ENCODE measurements at regions not wholly inside any gene's neighbourhood (a gene's known extent, or its start where the extent isn't known, plus 50 kb on each side); places are given as distances from the start of the nearest gene placed in this dataset.

- ATAC-seq = no peak
- DNase-seq (ENCODE audit: low spot score) = no peak
- Mint-ChIP-seq H3K27me3 (ENCODE audit: low read depth) (no peaks in the 10 kb centered on the region), H3K9me3 (no peaks in the 10 kb centered on the region), H3K4me3 (no peak overlapping the region), H3K27ac (no peak overlapping the region), H3K4me1 (no peaks in the 10 kb centered on the region), H3K36me3 (no peaks in the 10 kb centered on the region)
- CTCF ChIA-PET = interaction anchor here (1.5 kb wide), 1 partner anchor 14 kb away, joined by 4 read pairs; no protein-coding TSS in a partner anchor
- TF ChIP-seq IRF1 (CRISPR knock-in tag; IDR thresholded peaks at IDR 0.05) (no peak), CREB1 (CRISPR knock-in tag; IDR thresholded peaks at IDR 0.05) (no peak), ZNF219 (CRISPR knock-in tag; IDR thresholded peaks at IDR 0.05; ENCODE audit: borderline replicate concordance) (no peak), PRDM15 (CRISPR knock-in tag; IDR thresholded peaks at IDR 0.05) (no peak), JAZF1 (CRISPR knock-in tag; IDR thresholded peaks at IDR 0.05) (no peak), ZNF317 (CRISPR knock-in tag; IDR thresholded peaks at IDR 0.05; ENCODE audit: borderline replicate concordance, low read depth) (no peak), RELA (CRISPR knock-in tag; IDR thresholded peaks at IDR 0.05; ENCODE audit: borderline replicate concordance) (no peak), IRF2 (CRISPR knock-in tag; IDR thresholded peaks at IDR 0.05; ENCODE audit: borderline replicate concordance, low read depth) (no peak), PREB (CRISPR knock-in tag; IDR thresholded peaks at IDR 0.05; ENCODE audit: borderline replicate concordance) (no peak), SMAD3 (CRISPR knock-in tag; IDR thresholded peaks at IDR 0.05; ENCODE audit: borderline replicate concordance) (no peak), ZNF121 (CRISPR knock-in tag; IDR thresholded peaks at IDR 0.05) (no peak), E2F5 (CRISPR knock-in tag; IDR thresholded peaks at IDR 0.05) (no peak), JUN (CRISPR knock-in tag; IDR thresholded peaks at IDR 0.05) (no peak), ZNF423 (CRISPR knock-in tag; IDR thresholded peaks at IDR 0.05) (no peak), E2F1 (CRISPR knock-in tag; IDR thresholded peaks at IDR 0.05) (no peak)
- POLR2A ChIA-PET = no interaction called here
Observed at GRCh38 chr3:21909096-21909495, 158.1 kb upstream of the ZNF385D start.

- CTCF ChIA-PET = no interaction called here
- no peak for TF ChIP-seq RELA (CRISPR knock-in tag; IDR thresholded peaks at IDR 0.05; ENCODE audit: borderline replicate concordance)
- TF ChIP-seq ZNF121 (CRISPR knock-in tag; IDR thresholded peaks at IDR 0.05) = no peak
- no peak for TF ChIP-seq E2F1 (CRISPR knock-in tag; IDR thresholded peaks at IDR 0.05)
- no peak for TF ChIP-seq ZNF425 (CRISPR knock-in tag; conservative IDR thresholded peaks at IDR 0.05)
- no peak for TF ChIP-seq JAZF1 (CRISPR knock-in tag; IDR thresholded peaks at IDR 0.05)
- no peak for TF ChIP-seq STAT6 (CRISPR knock-in tag; conservative IDR thresholded peaks at IDR 0.05; ENCODE audit: low read depth)
Observed at GRCh38 chr3:21912711-21913110, 161.7 kb upstream of the ZNF385D start.

More at GRCh38 chr3:21912711-21913110, 161.7 kb upstream of the ZNF385D start:
- H3K4me1 Mint-ChIP-seq = peaks cover 3% of the 10 kb centered on the region; the same call in 1 of the 2 replicates
- no peak overlapping the region for H3K27ac Mint-ChIP-seq
- no peak for ATAC-seq
- DNase-seq (ENCODE audit: low spot score) = no peak
- no peak overlapping the region for H3K4me3 Mint-ChIP-seq
- H3K27me3 Mint-ChIP-seq (ENCODE audit: low read depth) = no peaks in the 10 kb centered on the region
- POLR2A ChIA-PET = no interaction called here
- no peaks in the 10 kb centered on the region for H3K9me3 Mint-ChIP-seq
- no peaks in the 10 kb centered on the region for H3K36me3 Mint-ChIP-seq

Data from WTC11 (cell line).